NCI-H146 treated with DMSO at 0.1 percent for 48 hours (cell line): ENCODE measurements at regions not wholly inside any gene's neighbourhood (a gene's known extent, or its start where the extent isn't known, plus 50 kb on each side); places are given as distances from the start of the nearest gene placed in this dataset.

Experiments used
- DNase-seq: peaks from one replicate; lab custom pipeline; 2025; ENCODE audit not compliant: unreplicated experiment; lab: John Stamatoyannopoulos, UW

DNA sequence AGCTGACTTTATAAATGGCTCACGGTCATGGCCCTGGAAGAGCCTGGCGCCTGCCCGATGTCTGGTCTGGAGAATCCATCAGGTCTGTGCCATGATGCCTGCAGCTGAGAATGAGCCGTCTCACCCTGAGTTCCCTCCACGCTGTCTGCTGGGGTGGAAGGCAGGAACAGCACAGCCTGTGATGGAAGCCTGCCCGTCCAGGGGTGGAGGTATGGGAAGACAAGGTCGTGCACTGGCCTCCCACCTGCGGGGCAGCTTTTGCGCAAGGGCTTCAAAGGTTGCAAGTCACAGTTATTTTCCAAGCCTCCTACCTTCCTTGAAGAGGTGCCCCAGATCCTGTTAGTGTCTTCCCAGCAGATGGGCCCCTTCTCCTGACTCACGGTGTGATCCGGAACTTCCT, 275.5 kb downstream of the FAM43A start:
- DNase-seq, result no peak

DNA sequence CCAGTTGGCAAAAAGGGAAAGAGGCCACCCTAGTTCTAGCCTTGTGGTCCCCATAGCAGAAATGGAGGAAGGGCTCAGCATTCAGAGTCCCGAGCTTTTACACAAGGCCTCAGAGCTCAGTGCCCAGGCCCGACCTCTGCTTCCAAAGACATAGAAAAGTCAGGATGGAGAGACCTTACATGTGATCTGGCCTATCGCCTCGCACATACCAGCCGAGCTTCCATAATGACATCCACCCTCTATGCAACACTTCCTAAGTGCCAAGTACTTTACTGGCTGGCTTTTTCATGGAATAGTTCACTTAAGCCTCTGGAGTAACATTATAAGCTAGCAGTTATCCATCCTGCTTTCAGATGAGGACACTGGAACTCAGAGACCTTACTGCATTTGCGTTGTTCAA, 275.9 kb downstream of the FAM43A start:
- no peak for DNase-seq

DNA sequence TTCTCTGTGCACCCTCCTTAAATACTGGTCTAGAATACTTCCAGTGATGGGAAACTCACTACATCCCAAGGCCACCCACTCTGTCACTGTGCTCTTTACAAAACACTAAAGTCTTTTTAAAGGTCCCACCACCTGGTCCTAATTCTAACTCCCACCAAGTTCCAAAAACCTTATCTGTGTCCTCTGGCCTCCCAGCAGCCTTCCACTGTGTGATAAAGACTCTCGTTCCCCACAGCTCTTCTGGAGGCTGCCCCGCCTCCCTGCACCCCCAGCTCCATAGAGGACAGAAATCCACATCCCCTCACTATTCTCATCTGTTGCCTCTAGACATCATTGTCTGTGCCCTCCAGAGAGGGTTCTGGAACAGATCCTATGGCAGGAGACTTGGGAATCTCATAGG, 276.4 kb downstream of the FAM43A start:
- DNase-seq, result no peak

GRCh38 chr3:194964809-194965208, 279.1 kb downstream of the FAM43A start:
- DNase-seq, result no peak

GRCh38 chr3:194967151-194968117, 281.8 kb downstream of the FAM43A start:
- DNase-seq, result no peak

DNA sequence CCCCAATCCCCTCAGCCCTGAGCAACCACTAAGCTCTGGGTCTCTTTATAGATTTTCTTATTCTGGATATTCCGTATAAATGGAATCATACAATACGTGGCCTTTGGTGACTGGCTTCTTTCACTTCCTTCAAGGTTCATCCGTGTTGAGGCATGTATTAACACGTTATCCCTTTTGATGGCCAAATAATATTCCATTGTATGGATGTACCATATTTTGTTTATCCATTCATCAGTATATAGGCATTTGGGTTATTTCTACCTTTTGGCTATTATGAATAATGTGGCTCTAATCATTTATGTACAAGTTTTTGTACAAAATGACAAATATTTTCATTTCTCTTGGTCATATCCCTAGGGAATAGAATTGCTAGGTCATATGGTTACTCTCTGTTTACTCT, 284.4 kb downstream of the FAM43A start:
- no peak for DNase-seq

DNA sequence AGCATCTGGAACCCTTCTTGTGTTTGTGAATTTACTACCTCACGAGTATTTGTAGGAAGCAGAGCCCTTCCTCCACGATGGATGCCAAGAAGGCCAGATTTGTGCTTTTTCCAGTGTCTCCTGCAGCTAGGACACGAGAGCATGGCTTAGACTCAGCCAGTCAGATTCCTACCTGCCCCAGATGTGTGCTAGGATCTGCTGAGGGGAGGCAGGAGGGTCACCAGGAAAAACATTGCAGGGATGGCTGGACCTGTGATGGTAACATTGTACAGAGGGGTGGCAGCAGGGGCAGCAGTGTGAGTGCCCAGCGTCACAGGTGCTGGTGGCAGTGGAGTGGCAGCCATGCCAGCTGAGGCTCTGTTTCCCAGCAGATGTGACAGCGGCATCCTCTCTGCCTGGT, 285.3 kb downstream of the FAM43A start:
- no peak for DNase-seq

- DNase-seq, result no peak
These were observed 286.3 kb downstream of the FAM43A start for GRCh38 chr3:194971965-194972364.

- no peak for DNase-seq
These were observed 287.0 kb downstream of the FAM43A start for GRCh38 chr3:194972641-194973040.

DNA sequence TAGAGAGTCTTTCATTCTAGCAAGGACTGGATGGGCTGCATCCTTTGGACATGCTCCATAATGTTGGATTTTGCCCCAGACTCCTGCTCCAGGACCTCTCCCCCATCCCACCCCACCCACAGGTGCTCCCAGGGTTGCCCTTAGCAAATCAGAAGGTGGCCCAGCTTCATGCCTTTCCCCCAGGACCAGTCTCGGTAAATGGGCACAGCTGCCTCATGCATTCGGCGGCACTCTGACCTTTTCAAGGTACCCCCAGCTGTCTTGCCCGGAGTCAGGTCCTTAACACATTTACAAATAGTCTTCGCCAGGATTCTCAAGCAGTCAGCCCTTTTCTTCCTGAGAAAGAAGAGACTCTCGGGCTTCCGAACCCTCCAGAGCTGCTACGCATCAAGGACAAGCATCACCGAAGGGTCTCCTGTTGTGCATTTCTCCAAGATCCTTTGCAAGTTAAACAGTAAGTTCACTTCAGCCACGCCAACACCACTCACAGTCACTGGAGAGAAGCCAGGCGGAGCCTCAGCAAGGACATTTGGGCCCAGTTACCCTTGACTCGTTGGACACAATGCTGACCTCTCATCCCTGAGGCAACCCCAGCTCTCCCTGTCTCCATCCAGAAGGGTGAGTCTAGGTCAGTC, 287.8 kb downstream of the FAM43A start:
- DNase-seq, result no peak

DNA sequence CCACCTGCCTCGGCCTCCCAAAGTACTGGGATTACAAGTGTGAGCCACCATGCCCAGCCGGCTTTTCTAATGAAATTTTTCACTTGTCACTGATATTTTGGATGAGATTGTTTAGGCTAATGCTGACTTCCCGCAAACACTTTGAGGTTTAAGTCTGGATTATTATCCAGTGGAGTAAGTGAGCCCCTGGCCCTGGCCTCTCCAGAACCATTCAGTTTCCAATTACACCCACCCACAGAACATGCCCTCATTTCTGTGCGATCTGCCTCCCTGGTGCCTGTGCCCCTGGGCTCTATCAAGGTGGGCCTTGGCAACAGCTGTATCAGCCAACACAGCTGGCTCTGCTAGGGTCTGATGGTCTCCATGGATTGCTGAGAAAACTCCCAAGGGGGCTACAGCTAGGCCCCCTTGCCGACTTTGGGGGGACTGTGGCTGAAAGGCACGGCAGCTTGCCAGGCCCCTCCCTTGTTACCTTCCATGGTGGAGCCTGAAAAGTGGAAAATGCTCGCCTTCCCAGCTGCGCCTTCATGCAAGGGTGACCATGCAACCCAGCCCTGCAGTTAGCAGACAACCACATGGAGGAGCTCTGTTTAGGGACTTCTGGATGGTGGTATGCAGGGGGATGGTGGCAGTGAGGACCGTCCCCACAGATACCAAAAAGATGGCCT, 288.9 kb downstream of the FAM43A start:
- DNase-seq, result no peak

DNA sequence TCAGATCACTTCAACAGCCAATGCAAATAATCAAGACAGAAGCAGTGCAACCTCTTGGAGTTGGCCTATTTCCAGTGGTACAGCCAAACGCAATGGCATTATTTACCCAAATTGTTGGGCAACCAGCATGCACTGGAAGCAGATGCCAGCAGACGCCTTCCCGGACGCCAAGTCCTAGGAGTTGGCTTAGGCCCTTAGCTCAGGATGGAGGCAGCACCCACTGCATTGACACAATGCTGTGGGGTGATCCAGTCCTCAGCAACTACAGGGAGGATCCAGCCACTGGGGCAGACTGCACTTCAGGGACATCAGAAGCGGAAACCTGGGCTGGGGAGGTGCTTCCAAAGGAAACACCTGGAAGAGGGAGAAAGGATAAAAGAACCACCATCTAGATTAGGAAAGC, 290.4 kb downstream of the FAM43A start:
- no peak for DNase-seq

- DNase-seq, result no peak
These were observed 291.2 kb downstream of the FAM43A start for GRCh38 chr3:194976874-194977273.

DNA sequence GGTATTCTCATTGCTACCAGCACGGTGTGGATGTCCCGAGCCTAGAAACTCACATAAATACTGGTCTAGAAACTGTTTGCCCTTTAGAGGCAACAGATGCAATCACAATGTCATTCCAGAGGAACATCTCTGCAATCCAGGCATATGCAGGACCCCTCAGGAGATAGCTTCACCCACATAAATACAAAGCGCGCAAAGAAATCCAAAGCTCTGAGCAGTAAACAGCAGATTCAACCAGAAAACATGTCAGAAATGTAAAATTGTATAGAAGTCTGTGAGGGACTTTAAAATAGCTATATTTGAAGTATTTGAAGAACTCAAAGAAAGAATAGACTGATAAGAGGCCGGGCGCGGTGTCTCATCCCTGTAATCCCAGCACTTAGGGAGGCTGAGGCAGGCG, 291.7 kb downstream of the FAM43A start:
- DNase-seq, result no peak

DNA sequence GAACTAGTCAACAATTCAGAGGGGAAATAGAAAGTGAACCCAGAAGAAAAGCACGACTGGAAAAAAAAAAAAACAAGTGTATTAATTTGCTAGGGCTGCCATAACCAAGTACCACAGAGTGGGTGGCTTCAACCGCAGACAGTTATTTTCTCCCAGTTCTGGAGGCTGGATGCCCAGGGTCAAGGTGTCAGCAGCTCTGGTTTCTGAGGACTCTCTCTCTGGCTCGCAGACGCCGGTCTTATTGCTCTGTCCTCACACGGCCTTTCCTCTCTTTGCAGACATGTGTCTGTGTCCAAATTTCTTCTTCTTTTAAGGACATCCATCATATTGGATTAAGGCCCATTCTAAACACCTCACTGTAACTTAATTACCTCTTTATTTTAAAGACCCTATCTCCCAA, 291.8 kb downstream of the XXYLT1 start:
- DNase-seq, result no peak

DNA sequence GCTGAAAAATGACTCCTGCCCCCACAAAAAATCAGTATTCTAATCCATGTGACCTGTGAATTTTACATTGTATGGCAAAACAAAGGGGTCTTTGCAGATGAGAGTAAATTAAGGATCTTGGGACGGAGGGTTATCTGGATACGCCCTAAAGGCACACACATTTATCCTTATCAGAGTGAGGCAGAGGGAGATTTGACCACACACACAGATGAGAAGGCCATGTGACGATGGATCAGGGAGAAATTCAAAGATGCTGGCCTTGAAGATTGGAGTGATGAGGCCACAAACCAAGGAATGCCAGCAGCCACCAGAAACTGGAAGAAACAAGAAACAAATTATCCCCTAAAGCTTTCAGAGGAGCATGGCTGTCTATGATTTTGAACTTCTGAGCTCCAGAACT, 288.5 kb downstream of the XXYLT1 start:
- no peak for DNase-seq

GRCh38 chr3:194983121-194983520, 287.8 kb downstream of the XXYLT1 start:
- no peak for DNase-seq

GRCh38 chr3:194983620-194984019, 287.3 kb downstream of the XXYLT1 start:
- no peak for DNase-seq

- DNase-seq, result no peak
These were observed 286.9 kb downstream of the XXYLT1 start for GRCh38 chr3:194984066-194984465.

- DNase-seq, result no peak
These were observed 286.3 kb downstream of the XXYLT1 start for GRCh38 chr3:194984622-194985021.

- DNase-seq, result no peak
These were observed 285.9 kb downstream of the XXYLT1 start for GRCh38 chr3:194985031-194985578.
